Lower lobe of right lung (tissue), 2 donors: ENCODE measurements at regions not wholly inside any gene's neighbourhood (a gene's known extent, or its start where the extent isn't known, plus 50 kb on each side); places are given as distances from the start of the nearest gene placed in this dataset.

Experiments used
- ATAC-seq, 2 donors: fragments of 200-7000 bp; cut with Tn5 transposase; one replicate each; pipeline ENCODE4 v1.9.1; 2020 to 2022; ENCODE audit warnings: mild to moderate bottlenecking in 2 of 2, moderate library complexity in 2 of 2
- DNase-seq: peaks from one replicate; pipeline ENCODE4 v3.0.0-alpha.2; 2020
- H3K27ac ChIP-seq: fragments of 200-600 bp; one replicate; pipeline ENCODE4 v1.8.0; 2022
- H3K27me3 ChIP-seq: fragments of 200-600 bp; one replicate; pipeline ENCODE4 v1.8.0; 2022; ENCODE audit warnings: low read depth
- H3K36me3 ChIP-seq: fragments of 200-600 bp; one replicate; pipeline ENCODE4 v1.8.0; 2022; ENCODE audit warnings: mild to moderate bottlenecking
- H3K4me1 ChIP-seq: fragments of 200-600 bp; one replicate; pipeline ENCODE4 v1.8.0; 2022
- H3K4me3 ChIP-seq: fragments of 200-600 bp; one replicate; pipeline ENCODE4 v1.8.0; 2022; ENCODE audit warnings: mild to moderate bottlenecking
- H3K9me3 ChIP-seq: fragments of 200-600 bp; one replicate; pipeline ENCODE4 v1.8.0; 2022
- intact Hi-C: fragments of 100-400 bp; cut with DNase I; formaldehyde crosslinking; loops from one replicate; pipeline ENCODE4 v1.11.0; 2022
- TF ChIP-seq, protein P1 (sequence below): fragments of 200-600 bp; IDR thresholded peaks from one replicate; pipeline ENCODE4 v1.8.0; 2022; ENCODE audit warnings: antibody characterized with exemption, mild to moderate bottlenecking
- donor health status: DM: no; HTN: yes; CAD: no; lungs with severe emphysema.

DNA sequence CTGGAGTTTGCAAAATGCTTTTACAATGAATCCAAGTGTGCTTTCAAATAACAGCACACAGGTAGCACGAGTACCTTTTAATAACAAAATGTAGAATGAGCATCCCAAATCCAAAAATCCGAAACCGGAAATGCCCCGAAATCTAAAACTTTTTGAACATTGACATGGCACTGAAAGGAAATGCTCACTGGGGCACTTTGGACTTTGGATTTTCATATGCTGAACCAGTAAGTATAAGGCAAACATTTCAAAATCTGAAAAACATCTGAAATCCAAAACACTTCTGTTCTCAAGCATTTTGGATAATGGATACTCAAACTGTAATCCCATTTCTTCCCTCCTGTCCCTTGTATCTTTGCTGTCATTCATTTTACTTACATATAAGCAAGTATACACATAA, 50.1 kb downstream of the GCNT4 start:
- H3K4me1 ChIP-seq, result no peaks in the 10 kb centered on the region
- H3K27ac ChIP-seq, result no peak overlapping the region
- DNase-seq, result no peak
- intact Hi-C loops, result no loop called here
- H3K27me3 ChIP-seq, result no peaks in the 10 kb centered on the region
- peaks cover 6% of the 10 kb centered on the region for H3K9me3 ChIP-seq
- TF ChIP-seq, protein P1, sequence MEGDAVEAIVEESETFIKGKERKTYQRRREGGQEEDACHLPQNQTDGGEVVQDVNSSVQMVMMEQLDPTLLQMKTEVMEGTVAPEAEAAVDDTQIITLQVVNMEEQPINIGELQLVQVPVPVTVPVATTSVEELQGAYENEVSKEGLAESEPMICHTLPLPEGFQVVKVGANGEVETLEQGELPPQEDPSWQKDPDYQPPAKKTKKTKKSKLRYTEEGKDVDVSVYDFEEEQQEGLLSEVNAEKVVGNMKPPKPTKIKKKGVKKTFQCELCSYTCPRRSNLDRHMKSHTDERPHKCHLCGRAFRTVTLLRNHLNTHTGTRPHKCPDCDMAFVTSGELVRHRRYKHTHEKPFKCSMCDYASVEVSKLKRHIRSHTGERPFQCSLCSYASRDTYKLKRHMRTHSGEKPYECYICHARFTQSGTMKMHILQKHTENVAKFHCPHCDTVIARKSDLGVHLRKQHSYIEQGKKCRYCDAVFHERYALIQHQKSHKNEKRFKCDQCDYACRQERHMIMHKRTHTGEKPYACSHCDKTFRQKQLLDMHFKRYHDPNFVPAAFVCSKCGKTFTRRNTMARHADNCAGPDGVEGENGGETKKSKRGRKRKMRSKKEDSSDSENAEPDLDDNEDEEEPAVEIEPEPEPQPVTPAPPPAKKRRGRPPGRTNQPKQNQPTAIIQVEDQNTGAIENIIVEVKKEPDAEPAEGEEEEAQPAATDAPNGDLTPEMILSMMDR, result no peak
- H3K4me3 ChIP-seq, result no peak overlapping the region
- ATAC-seq, result no peak
- no peaks in the 10 kb centered on the region for H3K36me3 ChIP-seq

DNA sequence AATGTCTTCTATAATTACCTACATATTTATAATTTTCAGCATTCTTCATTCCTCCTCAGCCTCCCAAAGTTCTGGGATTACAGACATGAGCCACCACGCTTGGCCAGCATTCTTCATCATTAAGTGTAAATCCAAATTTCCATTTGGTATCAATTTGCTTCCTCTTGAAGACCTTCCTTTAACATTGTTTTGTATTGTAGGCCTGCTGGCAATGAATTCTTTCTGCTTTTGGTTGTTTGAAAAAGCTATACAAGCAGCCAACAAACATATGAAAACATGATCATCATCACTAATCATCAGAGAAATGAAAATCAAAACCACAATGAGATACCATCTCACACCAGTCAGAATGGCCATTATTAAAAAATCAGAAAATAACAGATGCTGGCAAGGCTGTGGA, 56.4 kb downstream of the GCNT4 start:
- Histone ChIP-seq H3K4me1 (no peaks in the 10 kb centered on the region), H3K27me3 (no peaks in the 10 kb centered on the region), H3K4me3 (no peak overlapping the region), H3K27ac (no peak overlapping the region), H3K36me3 (no peaks in the 10 kb centered on the region), H3K9me3 (no peaks in the 10 kb centered on the region)
- ATAC-seq, result no peak
- TF ChIP-seq, protein P1, result no peak
- DNase-seq, result no peak
- intact Hi-C loops, result no loop called here

DNA sequence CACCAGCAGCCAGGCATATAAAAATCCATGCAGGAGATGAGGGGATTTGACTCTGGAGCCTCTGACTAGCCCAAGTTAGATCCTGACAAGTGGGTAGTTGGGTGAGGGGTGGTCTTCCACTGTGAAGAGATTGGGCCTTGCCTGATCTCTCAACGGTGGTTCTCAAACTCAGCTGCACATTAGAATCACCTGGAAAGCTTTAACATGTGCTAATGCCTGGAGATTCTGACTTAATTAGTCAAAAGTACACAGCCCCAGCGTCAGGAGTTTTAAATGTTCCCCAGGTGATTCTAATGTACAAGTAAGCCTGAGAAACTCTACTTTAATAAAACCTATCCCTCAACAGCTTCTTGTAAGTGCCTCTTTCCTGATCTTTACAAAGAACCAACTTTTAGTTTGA, 57.5 kb downstream of the GCNT4 start:
- no peak overlapping the region for H3K27ac ChIP-seq
- DNase-seq (no peak), ATAC-seq (no peak)
- no peaks in the 10 kb centered on the region for H3K9me3 ChIP-seq
- H3K4me1 ChIP-seq, result no peaks in the 10 kb centered on the region
- no peaks in the 10 kb centered on the region for H3K36me3 ChIP-seq
- intact Hi-C loops, result no loop called here
- TF ChIP-seq, protein P1, result no peak
- H3K27me3 ChIP-seq, result no peaks in the 10 kb centered on the region
- H3K4me3 ChIP-seq, result no peak overlapping the region

DNA sequence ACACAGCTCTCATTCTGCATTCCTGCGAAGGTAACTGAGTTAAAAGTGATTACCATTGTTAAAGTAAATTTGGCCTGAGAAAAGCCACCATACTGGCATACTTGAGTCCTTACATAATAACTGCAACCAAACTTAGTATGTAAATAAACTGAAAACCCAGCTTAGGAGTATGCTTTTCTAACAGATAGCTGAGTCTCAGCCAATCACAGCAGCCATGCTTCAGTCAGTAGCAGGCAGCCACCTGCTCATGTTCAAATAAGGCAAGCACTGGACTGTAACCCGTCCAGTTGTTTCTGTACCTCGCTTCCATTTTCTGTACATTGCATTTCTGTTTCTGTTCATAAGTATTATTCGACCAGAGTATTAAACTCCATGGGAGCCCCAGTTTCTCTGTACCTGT, 58.6 kb downstream of the GCNT4 start:
- no peaks in the 10 kb centered on the region for H3K36me3 ChIP-seq
- DNase-seq (no peak), ATAC-seq (peak in 1 of 2 donors; percentile 51)
- H3K27me3 ChIP-seq, result no peaks in the 10 kb centered on the region
- no peak overlapping the region for H3K4me3 ChIP-seq
- no peak overlapping the region for H3K27ac ChIP-seq
- intact Hi-C loops, result no loop called here
- no peaks in the 10 kb centered on the region for H3K4me1 ChIP-seq
- no peaks in the 10 kb centered on the region for H3K9me3 ChIP-seq
- TF ChIP-seq, protein P1, result no peak

DNA sequence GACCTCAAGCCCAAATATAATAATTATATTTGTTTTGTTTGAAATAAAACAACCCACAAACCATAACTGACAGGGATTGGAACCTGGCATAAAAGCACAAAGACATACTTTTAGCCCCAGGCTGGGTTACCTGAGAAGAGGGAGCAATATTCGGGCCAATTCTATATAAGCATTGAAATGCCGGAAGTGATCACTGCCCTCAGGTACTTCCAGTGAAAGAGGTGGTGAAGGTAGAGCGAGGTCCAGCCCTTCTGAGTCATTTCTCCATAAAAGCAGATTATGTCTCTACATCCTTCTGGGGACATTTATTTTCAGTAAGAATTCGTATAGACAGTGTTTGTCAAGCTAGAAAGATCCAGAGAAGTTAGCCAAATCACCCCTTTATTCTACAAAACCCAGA, 59.6 kb downstream of the GCNT4 start:
- no peak for DNase-seq
- Histone ChIP-seq H3K9me3 (no peaks in the 10 kb centered on the region), H3K27ac (no peak overlapping the region), H3K4me1 (no peaks in the 10 kb centered on the region), H3K27me3 (no peaks in the 10 kb centered on the region), H3K36me3 (no peaks in the 10 kb centered on the region), H3K4me3 (no peak overlapping the region)
- intact Hi-C loops, result no loop called here
- TF ChIP-seq, protein P1, result no peak
- no peak for ATAC-seq

DNA sequence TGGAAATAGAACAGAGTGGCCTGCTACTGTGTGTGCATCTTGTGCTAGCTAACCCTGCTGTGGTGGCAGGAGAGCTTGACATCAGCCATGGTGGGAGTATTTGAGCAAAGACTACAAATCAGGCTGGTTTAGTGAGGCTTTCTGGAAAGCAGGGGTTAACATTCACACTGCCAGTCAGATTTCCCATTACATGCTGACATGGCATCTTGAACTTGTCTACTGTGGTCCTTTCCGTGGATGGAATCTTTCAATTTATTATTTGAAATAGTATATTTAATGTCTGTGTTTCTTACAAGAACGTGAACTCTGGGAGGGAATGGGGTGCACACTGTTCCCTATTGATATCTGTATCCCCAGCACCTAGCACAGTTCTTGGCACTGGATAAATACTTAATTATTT, 60.8 kb downstream of the GCNT4 start:
- DNase-seq, result no peak
- H3K27ac ChIP-seq, result no peak overlapping the region
- no peaks in the 10 kb centered on the region for H3K4me1 ChIP-seq
- no peaks in the 10 kb centered on the region for H3K9me3 ChIP-seq
- H3K36me3 ChIP-seq, result no peaks in the 10 kb centered on the region
- ATAC-seq, result no peak
- no peaks in the 10 kb centered on the region for H3K27me3 ChIP-seq
- intact Hi-C loops, result no loop called here
- no peak overlapping the region for H3K4me3 ChIP-seq
- TF ChIP-seq, protein P1, result no peak
